GM19025 (cell line): ENCODE measurements at regions not wholly inside any gene's neighbourhood (a gene's known extent, or its start where the extent isn't known, plus 50 kb on each side); places are given as distances from the start of the nearest gene placed in this dataset.
"Not testable (repeated sequence)": the region's sequence is repeated elsewhere in the genome, so short reads cannot be mapped to it uniquely, and the experiment has no call there.

Experiments
- ATAC-seq: cut with Tn5 transposase; IDR thresholded peaks from one replicate; pipeline ENCODE4 v1.9.1; 2021; ENCODE audit warnings: mild to moderate bottlenecking, low read depth, moderate library complexity; ENCODE audit not compliant: unreplicated experiment

DNA sequence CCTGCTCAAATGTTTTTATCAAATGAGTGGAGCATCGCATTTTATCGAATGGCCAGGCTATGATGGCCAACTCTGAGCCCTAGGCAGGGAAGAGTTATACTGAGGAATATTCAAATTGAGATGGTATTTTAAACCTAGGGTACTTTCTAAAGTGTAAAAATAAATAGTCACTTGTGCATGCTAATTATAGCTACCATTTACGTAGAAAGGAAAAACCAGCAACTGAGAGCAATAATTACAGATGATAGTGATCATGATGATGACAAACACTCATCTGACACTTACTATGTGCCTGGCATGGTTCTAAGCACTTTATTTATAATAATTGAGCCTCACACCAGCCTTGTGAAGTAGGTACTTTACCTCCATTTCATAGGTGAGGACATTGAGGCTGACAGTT, 455.7 kb downstream of the CD83 start:
- ATAC-seq = no peak

DNA sequence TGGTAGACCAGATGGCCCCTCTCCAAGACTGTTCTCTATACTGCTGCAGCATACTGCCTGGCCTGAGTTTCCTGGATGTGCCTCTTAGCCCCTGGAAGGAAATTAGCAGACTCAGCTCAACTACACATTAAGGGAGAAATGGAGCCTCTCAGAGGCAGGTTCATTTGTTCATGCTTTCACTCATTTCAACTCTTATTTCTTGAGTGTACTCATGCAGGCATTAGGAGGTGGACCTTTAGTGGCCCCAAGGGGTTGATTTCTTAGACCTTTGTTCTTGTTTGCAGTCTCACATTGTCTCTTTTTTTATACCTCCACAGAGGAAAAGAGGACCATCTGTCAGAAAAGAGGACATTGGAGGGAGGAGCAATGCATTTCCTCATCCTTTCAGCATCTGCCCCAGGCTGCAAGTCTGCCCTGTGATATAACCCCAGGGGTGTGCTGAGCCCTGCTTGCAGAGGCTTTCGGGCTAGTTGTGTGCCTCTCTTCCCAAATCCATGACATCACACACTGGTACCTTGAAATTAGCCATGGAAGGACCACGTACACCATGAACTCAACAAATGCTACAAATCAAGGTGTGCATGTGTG, 456.2 kb downstream of the CD83 start:
- no peak for ATAC-seq

DNA sequence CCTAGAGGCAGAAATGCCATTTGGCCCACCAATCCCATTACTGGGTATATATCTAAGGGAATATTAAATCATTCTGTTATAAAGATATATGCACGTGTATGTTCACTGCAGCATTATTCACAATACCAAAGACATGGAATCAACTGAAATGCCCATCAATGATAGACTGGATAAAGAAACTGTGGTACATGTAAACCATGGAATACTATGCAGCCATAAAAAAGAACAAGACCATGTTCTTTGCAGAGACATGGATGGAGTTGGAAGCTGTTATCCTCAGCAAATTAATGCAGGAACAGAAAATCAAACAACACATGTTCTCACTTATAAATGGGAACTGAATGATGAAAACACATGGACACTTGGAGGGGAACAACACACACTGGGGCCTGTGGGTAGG, 458.4 kb downstream of the CD83 start:
- ATAC-seq = no peak

DNA sequence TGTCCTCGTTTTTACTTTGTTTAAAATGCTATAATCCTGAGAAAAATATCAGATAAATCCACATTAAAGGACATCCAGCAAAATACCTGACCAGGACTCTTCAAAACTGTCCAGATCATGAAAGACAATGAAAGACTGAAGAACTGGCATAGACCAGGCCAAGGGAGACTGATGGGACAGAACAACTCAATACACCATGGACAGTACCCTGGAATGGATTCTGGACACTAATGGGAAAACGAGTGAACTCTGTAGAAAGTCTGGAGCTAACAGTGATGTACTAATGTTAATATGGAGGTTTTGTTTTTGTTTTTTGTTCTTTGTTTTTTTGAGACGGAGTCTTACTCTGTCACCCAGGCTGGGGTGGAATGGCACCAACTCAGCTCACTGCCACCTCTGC, 461.4 kb downstream of the CD83 start:
- ATAC-seq = no peak

DNA sequence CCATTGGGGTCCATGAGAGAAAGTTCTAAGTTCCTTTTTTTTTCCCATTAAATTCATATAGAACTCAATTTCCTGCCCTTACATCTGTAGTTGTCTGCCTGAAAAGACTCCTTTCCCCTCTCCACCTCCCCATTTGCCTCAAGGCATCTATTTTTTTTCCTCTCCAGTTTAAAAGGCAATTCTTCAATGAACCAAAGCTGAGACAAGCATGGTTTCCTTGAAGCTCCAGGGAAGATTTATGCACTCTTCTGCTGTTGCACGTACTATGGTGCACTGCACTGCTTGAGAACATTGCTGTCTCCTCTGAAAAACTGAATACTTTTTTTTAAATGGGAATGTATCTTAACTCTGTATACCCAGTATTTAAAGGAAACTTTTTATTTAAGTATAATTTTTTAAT, 465.2 kb downstream of the CD83 start:
- ATAC-seq = no peak

DNA sequence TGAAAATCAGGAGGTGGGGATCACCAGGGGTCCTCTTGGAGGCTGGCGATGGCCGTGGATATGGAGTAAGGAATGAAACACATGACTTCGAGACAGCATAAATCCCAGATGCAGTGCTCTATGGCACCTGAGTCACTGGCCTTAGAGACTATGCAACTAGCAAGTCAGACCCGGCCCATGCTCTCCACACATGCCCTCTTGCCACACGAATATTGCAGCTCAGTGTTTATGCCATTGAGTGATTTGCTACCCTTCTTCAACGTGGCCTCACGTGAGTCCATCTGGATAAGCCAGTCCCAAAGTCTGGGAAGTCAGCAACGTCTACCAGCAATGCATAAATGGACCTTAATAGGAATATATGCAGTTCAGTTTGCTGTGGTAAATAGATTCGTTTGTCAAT, 466.3 kb downstream of the CD83 start:
- ATAC-seq = no peak

DNA sequence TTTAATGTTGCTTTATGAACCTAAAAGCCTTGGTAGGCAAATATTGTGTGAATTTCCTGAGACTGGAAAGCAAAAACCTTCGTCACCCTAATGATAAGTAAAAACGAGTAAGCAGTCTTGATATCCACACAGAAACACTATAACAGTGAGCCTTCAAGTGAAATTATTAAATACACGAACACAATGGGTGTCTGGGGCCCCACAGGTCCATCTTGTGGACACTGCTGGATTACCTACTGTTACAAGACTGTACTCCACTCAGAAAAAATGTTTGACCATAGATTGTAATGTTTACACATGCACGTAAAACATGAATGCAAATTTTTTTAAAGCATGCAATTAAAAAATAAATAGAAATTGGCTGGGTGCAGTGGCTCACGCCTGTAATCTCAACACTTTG, 466.9 kb downstream of the CD83 start:
- ATAC-seq = no peak

DNA sequence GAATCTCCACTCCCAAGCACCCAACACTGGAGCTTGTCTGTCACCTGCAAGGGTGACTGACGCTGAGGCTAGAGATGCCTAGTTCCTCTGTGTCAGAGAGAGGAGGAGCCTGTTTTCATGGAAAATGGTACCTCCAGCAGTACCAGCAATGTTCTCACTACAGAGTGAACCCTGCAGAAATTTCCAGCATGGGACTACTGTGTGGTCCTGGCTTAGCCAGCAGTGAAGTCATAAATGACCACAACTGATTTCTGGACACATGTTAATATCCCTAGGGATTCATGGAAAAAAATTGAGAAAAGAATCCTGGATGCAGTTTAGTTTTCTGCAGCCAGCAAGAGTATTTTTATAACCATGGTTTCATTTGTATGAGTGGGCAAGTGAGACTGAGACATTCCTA, 468.1 kb downstream of the CD83 start:
- no peak for ATAC-seq

DNA sequence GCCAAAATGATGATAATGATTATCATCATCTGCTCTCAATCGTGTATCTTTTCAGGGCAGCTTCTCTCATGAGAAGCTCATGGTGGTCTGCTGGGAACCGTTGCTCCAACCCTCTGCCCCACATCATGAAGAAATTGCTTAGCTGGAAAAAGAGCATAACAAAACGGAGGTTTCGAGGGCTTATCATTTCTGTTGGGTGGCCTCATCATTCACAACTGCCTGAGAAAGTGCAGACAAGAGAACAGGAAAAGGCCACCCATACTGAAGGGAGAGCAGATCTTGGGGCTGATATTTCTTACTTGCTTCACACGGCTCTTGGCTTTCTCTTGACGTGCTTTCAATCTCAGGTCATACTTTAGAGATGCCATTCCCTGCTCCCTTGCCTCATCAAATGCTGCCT, 471.6 kb downstream of the CD83 start:
- ATAC-seq = no peak

DNA sequence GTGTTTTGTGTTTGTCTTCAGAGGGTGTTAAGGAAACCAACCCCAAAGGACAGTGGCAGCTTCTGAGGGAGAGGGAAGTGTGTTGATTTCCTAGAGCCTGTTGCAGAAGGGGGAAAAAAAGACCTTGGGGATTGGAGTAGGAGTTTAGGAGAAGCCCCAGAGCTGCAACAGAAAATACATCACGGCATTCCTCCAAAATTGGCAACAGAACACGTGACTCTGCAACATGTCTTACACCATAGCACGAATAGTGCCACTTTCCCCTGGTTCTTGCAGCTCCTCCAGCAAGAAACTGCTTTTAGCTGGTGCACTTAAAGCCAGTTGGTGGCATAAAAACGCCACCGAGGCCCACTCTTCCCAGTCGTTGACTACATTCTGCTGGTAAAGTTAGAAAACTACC, 473.0 kb downstream of the CD83 start:
- ATAC-seq = no peak

DNA sequence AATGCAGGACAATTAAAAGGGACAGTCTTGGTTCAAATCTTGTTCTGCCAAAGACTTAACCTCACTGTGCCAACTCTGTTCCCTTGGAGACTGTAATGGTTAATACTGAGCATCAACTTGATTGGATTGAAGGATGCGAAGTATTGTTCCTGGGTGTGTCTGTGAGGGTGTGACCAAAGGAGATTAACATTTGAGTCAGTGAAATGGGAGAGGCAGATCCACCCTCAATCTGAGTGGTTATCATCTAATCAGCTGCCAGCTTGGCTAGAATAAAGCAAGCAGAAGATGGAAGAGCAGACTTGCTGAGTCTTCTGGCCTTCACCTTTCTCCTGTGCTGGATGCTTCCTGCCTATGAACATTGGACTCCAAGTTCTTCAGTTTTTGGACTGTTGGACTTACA, 474.4 kb downstream of the CD83 start:
- ATAC-seq = no peak

DNA sequence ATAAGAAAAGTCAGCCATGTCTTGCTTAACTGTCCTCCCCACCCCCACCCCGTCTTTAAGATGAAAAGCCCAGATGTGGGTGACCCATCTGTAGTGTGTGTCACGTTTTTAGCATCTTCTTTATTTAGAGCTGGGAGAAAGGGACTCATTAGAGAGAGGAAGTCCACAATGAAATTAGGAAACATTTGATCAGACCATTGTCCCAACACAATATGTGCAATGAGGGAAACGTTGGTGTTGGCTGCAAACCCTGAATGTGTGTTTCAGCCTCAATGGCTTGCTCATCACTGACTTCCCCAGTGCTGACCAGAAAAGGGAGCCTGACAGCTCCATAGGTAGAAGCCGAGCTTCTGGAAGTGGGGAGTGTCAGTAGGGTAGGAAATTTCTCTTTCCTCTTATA, 475.7 kb downstream of the CD83 start:
- no peak for ATAC-seq

DNA sequence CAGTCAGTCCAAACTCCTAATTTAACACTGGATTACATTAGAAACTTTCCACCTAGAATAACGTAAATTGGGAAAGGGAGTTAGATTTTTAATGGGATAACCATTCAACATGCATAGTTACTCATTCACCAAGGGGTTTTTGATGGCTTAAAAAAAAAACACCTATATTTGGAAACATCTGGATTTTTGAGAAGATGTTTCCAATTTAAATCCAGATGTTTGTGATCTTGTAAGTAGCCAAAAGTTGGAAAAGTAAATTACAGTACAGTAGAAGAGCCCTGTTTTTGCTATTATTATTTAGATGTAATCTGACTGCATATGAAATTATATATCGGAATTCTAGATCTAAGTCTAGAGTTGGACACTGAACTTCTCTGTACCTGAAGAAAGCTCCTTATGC, 478.2 kb downstream of the CD83 start:
- no peak for ATAC-seq

DNA sequence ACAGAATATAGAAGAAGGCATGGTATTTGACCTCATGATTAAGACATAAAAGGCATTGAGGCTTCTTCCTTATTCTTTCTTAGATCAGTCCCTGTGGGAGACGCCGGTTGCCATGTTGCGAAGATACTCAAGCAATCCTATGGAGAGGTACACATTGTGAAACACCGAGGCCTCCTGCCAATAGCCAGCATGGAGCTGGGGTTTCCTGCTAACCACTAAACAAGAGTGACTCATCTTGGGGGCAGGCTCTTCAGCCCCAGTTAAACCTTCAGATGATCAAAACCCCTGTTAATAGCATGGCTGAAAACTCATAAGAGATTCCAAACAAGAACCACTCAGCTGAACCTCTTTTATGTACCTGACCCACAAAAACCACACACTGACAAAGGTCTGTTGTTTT, 478.8 kb downstream of the CD83 start:
- ATAC-seq = no peak

DNA sequence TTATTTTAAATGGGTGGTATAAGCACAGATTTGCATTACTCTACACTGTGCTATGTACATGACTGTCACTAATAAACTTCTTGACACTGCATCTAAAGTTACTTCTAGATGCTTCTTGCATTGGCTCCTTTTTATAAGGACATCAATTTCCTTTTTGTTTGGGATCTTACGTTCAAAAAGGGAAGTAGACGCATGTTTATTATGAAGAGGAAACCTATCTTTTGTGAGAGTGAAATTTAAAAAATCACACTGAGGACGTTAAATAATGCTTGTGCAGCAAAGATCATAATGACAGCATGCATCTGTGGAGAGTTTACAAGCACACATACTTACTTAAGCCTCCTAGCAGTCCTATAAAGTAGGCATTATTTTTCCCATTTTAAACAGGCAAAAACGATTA, 479.5 kb downstream of the CD83 start:
- no peak for ATAC-seq

DNA sequence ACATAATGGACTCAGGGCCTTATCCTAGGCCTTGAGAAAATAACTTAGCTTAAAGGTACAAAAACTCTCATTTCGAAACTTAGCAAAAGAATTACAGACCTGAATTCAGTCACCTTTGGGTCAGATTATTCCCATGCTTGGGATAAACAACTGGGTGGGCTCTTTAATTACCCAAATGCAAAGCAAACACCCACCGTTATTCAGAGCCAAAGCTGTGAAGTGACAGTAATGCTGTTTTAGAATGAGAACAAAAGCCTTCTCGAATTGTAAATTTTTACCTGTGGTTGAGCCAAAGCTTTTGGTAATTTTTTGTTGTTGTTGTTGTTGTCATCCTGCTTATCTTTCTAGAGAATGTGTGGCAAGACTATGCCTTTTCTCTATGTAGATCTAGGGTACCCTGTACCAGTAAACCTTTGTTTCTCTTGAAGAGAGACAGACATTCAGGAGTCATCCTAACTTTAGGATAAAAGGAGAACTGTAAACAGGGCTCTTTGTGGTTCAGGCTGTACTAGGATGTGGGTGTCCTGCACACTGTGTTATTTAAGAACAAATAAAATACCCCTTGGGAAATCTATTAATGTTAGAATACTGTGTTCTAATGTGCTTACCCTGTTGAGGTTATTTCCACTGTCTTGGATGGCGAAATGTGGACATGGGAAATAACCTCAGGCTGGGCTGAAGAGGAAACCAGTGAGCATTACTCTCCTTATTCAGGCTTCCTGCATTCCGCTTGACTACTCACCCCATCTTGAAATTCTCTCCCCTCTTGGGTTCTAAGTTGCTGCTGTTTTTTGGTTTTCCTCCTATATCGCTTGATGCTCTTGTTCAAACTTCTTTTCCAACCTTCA, 480.7 kb downstream of the CD83 start:
- no peak for ATAC-seq

DNA sequence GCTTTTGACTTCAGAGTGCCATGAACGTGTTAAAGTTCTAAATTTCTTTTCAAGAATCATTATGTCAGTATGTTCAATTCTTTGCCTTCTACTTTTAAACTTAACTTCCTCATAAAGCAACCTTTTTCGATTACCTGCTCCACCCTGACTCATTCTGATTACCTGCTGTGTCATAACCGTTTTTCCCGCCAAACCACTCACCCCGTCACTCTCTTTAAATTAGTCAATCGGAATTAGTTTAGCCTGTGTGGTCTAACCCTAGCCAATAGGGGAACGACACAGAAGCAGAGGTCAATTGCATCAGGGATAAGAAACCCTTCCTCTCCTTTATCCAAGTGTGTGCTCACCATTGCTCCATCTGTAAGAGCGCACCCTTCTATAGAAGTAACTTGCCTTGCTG, 482.7 kb downstream of the CD83 start:
- not testable (repeated sequence) for ATAC-seq

DNA sequence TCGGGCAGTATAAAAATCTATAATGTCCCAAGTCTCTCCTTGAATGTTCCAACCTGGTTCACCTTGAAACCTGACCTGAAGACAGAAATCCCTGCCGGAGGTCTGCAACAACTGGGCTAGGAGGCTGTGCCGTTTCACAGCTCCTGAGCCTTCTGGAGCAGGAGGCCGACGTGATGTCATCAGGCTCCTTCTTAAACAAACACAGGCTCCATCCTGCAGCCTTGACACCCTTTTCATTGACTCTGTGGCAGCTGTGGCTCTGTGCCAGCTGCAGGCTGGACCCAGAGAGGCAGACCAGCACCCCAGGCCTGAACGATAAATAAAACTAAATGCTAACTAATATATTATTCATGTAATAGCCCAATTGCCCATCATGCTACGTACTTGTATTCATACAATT, 483.9 kb downstream of the CD83 start:
- no peak for ATAC-seq

DNA sequence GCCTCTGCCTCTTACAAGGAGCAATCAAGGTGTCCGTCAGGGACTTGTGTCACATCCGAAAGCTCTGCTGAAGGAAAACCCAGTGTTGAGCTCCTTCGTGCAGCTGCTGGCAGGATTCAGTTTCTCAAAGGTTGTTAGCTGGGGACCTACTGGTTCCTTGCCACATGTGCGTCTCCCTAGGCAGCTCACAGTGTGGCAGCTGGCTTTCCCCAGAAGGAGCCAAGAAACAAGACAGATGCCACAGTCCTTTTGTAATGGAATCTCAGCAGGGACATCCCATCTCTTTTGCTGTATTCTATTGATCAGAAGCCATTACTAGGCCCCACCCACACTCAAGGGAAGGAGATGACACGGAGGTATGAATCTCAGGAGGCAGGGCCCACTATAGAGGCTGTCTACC, 488.8 kb downstream of the CD83 start:
- ATAC-seq = no peak

DNA sequence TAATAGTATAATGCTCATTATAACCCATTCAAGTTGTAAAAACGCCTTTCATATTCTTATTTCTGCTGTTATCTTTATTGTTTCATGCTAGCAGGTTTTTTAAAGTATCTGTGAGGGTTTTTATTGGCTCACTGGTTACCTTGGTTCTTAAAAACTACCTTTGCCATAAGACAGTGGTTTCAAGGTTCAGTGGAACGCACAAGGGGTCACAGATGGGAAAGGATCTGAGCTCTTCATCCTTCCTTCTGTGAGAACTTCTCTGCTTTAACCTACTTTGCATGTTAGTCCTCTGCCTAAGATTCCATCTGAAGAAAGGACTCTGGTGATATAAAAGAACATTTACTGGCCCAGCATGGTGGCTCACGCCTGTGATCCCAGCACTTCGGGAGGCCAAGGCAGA, 492.6 kb downstream of the CD83 start:
- ATAC-seq = no peak

DNA sequence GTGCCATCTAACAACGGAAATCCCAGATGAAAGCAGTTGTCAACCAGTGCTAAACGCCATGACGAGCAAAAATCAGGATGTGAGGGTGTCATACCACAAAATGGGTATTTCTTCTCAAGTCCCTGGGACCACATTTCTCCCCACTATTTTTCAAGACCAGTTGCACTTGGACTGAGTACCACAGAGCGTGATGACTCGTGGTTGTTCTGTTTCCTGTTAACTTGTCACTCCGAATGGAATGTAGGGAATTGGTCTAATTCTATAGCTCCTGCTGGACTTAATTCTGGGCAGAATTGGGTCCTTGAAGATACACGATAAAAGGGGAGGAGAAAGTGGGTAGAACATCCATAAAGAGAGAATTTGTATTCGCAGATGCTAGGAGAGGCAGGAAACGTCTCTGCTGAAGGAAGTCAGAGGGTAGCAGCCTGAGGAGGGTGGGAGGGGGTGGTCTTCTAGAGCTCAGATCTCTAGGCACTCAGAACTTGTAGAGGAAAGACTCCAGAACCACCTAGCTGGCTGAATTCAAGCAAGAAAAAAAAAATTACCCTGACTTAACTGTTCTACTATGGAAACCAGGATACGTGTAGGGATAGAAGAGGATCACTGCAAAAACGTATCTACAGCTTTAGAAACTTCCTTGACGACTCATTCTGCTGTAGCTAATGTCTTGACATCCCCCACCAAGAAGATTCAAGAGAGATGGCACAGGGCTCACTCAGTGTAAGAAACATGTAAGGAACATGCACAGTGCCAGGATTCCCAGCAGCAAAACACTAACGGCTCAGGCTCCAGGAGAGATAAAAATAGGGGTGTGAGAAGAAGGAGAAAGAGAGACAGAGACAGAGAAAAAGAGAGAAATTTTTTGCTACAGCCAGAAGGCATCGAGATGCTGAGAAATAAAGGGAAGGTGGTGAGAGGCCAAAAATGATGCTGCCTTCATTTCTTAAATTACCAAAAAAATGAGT, 494.7 kb downstream of the CD83 start:
- no peak for ATAC-seq
